OCI-LY1 (cell line): ENCODE measurements at regions not wholly inside any gene's neighbourhood (a gene's known extent, or its start where the extent isn't known, plus 50 kb on each side); places are given as distances from the start of the nearest gene placed in this dataset.

Experiments used
- CTCF ChIP-seq: fragments of 200-600 bp; sonication (generic), shearing (Covaris generic); IDR thresholded peaks from 2 replicates; pipeline ENCODE4 v1.5.1; 2017; ENCODE audit warnings: mild to moderate bottlenecking, antibody characterized with exemption, low read length, moderate library complexity, mixed read lengths
- EZH2 ChIP-seq: fragments of 200-600 bp; sonication (generic), shearing (Covaris generic); IDR thresholded peaks from 2 replicates; pipeline ENCODE4 v1.8.0; 2017; ENCODE audit warnings: borderline replicate concordance, mixed run types, mild to moderate bottlenecking, antibody characterized with exemption, low read length, moderate library complexity, mixed read lengths

- no peak for TF ChIP-seq CTCF
- TF ChIP-seq EZH2, result no peak
Observed at GRCh38 chr22:11307998-11308397, 4220.0 kb upstream of the OR11H1 start.
